Nephron progenitor cell (in vitro differentiated cells): ENCODE measurements at regions not wholly inside any gene's neighbourhood (a gene's known extent, or its start where the extent isn't known, plus 50 kb on each side); places are given as distances from the start of the nearest gene placed in this dataset.

Experiments
- DNase-seq: peaks from one replicate; pipeline ENCODE4 v3.0.0; 2021
- H3K27ac Mint-ChIP-seq: 2 replicates; pipeline ENCODE4 v1.8.0; 2021; ENCODE audit warnings: mild to moderate bottlenecking, moderate library complexity, mixed read lengths
- H3K27me3 Mint-ChIP-seq: 2 replicates; pipeline ENCODE4 v1.8.0; 2021; ENCODE audit warnings: mild to moderate bottlenecking, low read depth, mixed read lengths; ENCODE audit not compliant: poor library complexity
- H3K36me3 Mint-ChIP-seq: 2 replicates; pipeline ENCODE4 v1.8.0; 2021; ENCODE audit warnings: low read depth, mixed read lengths
- H3K4me1 Mint-ChIP-seq: 2 replicates; pipeline ENCODE4 v1.8.0; 2021; ENCODE audit warnings: mixed read lengths
- H3K4me3 Mint-ChIP-seq: 2 replicates; pipeline ENCODE4 v1.8.0; 2021; ENCODE audit warnings: mild to moderate bottlenecking, moderate library complexity, mixed read lengths
- H3K9me3 Mint-ChIP-seq: 2 replicates; pipeline ENCODE4 v1.8.0; 2021; ENCODE audit warnings: mild to moderate bottlenecking, moderate library complexity, mixed read lengths
- TF ChIP-seq, protein P1 (sequence below): fragments of 200-600 bp; sonication (generic); IDR thresholded peaks from 2 replicates; pipeline ENCODE4 v1.5.0; 2021; ENCODE audit warnings: antibody characterized with exemption

DNA sequence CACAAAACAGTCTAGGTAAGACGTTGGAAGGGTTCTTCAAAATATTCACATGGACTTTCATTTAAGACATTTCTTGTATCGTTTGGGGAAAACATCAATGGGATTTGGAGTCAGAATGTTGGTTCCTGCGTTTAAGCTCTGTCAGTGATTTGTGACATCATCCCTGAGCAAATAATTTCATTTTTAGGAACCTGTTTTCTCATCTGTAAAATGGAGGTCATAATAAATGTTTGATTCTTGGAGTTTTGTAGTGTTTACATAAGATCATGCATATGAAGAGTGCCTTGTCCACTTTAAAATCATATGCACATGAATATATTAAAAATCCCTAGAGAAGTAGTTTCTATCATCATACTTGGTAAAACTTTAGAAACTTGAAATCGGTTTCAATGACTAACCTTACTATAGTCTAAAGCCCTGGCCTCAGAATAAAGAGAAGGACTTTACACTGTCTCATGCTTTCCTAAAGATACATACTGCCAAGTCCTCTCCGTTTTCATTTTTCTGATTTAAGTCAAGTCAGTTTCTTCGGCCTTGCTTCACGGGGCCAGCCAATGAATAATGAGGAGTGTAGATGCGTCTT, 178.4 kb downstream of the ADSS2 start:
- Mint-ChIP-seq H3K27ac (no peak overlapping the region), H3K4me3 (no peak overlapping the region)

DNA sequence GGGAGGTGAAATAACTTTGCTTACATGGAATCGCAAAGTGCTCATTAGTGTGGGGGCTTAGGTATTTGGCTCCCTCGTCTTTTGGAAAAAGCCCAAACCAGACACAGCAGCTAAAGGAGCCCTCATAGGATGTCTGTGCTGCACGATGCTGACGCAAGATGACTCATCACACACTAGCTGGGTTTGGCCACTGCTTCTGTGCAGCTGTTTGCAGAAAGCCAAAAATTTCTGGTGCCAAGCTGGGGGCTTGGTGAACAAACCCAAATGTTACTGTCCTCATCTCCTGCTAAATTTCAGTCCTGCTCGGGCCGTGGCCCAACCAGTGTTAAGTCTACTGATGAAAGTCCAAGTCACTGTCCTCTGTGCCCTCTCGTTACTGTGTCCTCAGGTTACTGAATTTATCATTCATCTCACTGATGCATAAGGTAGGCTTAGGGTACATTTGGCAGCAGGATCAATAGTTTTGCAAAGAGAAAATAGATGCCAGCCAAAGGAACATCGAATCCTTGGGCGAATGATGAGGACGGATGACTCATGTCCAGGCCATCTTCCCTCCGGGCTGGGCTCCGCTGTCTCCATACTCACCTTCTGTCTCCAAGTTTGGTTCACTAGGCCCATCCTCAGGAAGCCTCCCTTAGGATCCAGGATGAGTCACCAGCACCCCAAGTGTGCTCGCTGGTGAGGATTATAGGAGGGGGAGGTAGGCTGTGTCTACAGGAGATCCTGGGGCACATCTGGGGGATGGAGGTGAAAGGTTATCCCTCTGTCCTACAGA, 177.7 kb downstream of the ADSS2 start:
- Mint-ChIP-seq H3K27ac (no peak overlapping the region), H3K4me3 (no peak overlapping the region), H3K36me3 (peaks cover 12% of the 10 kb centered on the region), H3K27me3 (peaks cover 7% of the 10 kb centered on the region), H3K9me3 (peaks cover 32% of the 10 kb centered on the region), H3K4me1 (peaks cover 22% of the 10 kb centered on the region)
- TF ChIP-seq, protein P1, sequence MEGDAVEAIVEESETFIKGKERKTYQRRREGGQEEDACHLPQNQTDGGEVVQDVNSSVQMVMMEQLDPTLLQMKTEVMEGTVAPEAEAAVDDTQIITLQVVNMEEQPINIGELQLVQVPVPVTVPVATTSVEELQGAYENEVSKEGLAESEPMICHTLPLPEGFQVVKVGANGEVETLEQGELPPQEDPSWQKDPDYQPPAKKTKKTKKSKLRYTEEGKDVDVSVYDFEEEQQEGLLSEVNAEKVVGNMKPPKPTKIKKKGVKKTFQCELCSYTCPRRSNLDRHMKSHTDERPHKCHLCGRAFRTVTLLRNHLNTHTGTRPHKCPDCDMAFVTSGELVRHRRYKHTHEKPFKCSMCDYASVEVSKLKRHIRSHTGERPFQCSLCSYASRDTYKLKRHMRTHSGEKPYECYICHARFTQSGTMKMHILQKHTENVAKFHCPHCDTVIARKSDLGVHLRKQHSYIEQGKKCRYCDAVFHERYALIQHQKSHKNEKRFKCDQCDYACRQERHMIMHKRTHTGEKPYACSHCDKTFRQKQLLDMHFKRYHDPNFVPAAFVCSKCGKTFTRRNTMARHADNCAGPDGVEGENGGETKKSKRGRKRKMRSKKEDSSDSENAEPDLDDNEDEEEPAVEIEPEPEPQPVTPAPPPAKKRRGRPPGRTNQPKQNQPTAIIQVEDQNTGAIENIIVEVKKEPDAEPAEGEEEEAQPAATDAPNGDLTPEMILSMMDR, result no peak
- no peak for DNase-seq

More for the DNA sequence above, 178.4 kb downstream of the ADSS2 start:
- no peak for DNase-seq
- Mint-ChIP-seq H3K36me3 (peaks cover 12% of the 10 kb centered on the region), H3K9me3 (peaks cover 27% of the 10 kb centered on the region), H3K27me3 (peaks cover 7% of the 10 kb centered on the region), H3K4me1 (peaks cover 22% of the 10 kb centered on the region)
- TF ChIP-seq, protein P1, result no peak

DNA sequence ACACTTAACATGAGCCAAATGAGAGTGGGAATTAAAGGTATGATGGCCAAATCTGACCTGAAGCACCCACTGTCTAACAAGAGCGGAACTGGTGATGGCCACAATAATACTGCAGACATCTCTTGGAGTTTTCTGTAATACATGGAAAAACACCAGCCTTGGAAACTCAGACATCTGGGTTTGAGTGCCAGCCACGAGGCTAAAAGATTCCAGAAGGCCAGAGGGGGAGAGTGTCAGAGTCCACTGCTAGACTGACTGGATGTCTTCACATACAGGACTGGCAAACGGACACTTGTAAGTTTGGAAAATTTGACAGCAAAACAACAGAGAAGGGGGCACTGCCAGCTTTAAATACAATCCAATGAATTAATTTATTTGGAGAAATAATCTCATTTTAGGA, 175.1 kb downstream of the ADSS2 start:
- H3K4me3 Mint-ChIP-seq, result no peak overlapping the region
- peak overlapping the region; percentile 15 for H3K27ac Mint-ChIP-seq
- peaks cover 16% of the 10 kb centered on the region for H3K9me3 Mint-ChIP-seq
- TF ChIP-seq, protein P1, result no peak
- H3K4me1 Mint-ChIP-seq, result peaks cover 31% of the 10 kb centered on the region
- DNase-seq, result no peak
- peaks cover 4% of the 10 kb centered on the region for H3K27me3 Mint-ChIP-seq
- H3K36me3 Mint-ChIP-seq, result peaks cover 4% of the 10 kb centered on the region

DNA sequence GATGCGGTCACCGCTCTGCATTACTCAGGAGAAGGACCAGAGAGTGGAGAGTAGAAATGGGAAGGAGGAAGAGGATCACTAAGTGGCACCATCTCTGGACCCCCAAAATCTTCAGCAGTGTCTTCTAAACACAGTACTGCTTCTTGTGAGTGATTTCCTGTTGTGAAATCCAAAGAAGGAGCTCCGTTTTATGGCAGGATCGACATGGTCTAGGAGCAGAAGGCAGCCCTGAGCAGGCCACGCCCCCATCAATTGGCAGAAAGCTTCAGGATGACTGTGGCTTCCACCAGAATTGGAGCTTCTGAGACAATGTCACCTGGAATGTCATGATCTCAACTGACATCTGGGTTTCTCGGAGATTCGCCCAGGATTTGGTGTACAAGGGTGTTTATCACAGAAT, 171.5 kb downstream of the ADSS2 start:
- H3K27ac Mint-ChIP-seq, result no peak overlapping the region
- DNase-seq, result no peak
- peaks cover 16% of the 10 kb centered on the region for H3K9me3 Mint-ChIP-seq
- TF ChIP-seq, protein P1, result no peak
- peaks cover 10% of the 10 kb centered on the region for H3K4me1 Mint-ChIP-seq
- H3K4me3 Mint-ChIP-seq, result no peak overlapping the region
- peaks cover 4% of the 10 kb centered on the region for H3K36me3 Mint-ChIP-seq
- peaks cover 5% of the 10 kb centered on the region for H3K27me3 Mint-ChIP-seq

DNA sequence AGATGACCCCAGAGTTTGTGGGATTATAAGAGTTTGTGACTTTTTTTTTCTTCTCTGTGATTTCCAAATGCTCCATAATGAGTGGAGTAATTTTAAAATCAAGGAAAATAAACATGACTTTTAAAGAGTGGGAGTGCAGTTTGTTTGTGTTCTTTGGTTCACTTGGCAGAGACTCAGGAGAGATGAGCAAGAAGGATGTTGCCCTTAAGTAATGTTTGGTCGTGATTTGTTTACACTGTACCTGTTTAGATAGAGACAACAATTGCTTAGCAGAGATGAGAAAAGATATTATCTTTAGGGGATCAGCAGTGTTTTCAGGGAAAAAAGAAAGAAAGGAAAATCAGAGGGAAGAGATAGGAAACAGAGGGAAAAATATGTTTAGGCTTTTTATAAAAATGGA, 170.8 kb downstream of the ADSS2 start:
- Mint-ChIP-seq H3K36me3 (peaks cover 4% of the 10 kb centered on the region), H3K27ac (no peak overlapping the region), H3K9me3 (peaks cover 16% of the 10 kb centered on the region), H3K4me1 (peaks cover 10% of the 10 kb centered on the region), H3K4me3 (no peak overlapping the region), H3K27me3 (peaks cover 4% of the 10 kb centered on the region)
- DNase-seq, result no peak
- TF ChIP-seq, protein P1, result no peak

DNA sequence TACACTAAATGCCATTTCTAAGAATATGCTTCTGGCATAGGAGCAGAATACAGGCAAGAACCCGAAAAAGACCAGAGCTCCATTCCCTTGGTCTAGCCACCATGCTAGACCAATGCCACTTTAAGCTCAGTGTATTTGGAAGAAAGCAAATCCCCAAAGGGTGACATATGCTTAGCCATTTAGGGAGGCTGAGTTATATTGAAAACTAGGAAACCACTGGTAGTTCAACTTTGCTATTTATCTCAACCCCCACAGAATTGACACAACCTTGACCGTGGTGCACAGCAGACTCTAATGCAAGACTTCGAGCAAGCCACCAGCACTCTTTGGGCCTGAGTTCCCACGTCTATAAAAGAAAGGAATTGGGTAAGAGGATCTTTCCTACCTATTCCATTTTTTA, 167.9 kb downstream of the ADSS2 start:
- Mint-ChIP-seq H3K9me3 (peaks cover 31% of the 10 kb centered on the region), H3K27ac (no peak overlapping the region), H3K36me3 (peaks cover 8% of the 10 kb centered on the region), H3K4me1 (peaks cover 10% of the 10 kb centered on the region), H3K4me3 (no peak overlapping the region), H3K27me3 (peaks cover 4% of the 10 kb centered on the region)
- DNase-seq, result no peak
- TF ChIP-seq, protein P1, result no peak
